Liver (tissue), 8 donors: ENCODE measurements at regions not wholly inside any gene's neighbourhood (a gene's known extent, or its start where the extent isn't known, plus 50 kb on each side); places are given as distances from the start of the nearest gene placed in this dataset.

Experiments used
- DNase-seq: peaks from one replicate; pipeline ENCODE4 v3.0.0-alpha.2; 2017; ENCODE audit warnings: low spot score
- H3K27ac ChIP-seq, 2 donors: one replicate each; pipeline ENCODE4 v1.7.0; 2013; ENCODE audit warnings: inconsistent platforms in 2 of 2, low read length in 2 of 2, control low read depth in 1 of 2, low read depth in 1 of 2, mild to moderate bottlenecking in 1 of 2
- H3K27me3 ChIP-seq, 4 donors: one replicate each; pipeline versions ENCODE4 v1.6.1 to v1.7.0; 2013; ENCODE audit warnings: low read length in 3 of 4, inconsistent platforms in 1 of 4, mild to moderate bottlenecking in 1 of 4, moderate library complexity in 1 of 4; ENCODE audit not compliant: control insufficient read depth in 4 of 4, insufficient read depth in 4 of 4
- H3K36me3 ChIP-seq, 4 donors: one replicate each; pipeline versions ENCODE4 v1.6.1 to v1.7.0; 2013; ENCODE audit warnings: low read length in 3 of 4, mild to moderate bottlenecking in 3 of 4, low read depth in 1 of 4, moderate library complexity in 1 of 4; ENCODE audit not compliant: control insufficient read depth in 4 of 4, insufficient read depth in 3 of 4
- H3K4me1 ChIP-seq, 4 donors: one replicate each; pipeline versions ENCODE4 v1.6.1 to v1.7.0; 2013; ENCODE audit warnings: low read length in 3 of 4, mild to moderate bottlenecking in 3 of 4, moderate library complexity in 1 of 4; ENCODE audit not compliant: control insufficient read depth in 4 of 4, insufficient read depth in 4 of 4
- H3K4me3 ChIP-seq, 3 donors: one replicate each; pipeline versions ENCODE4 v1.6.1 to v1.7.0; 2013; ENCODE audit warnings: low read length in 3 of 3, control low read depth in 1 of 3, low read depth in 1 of 3, mild to moderate bottlenecking in 1 of 3
- H3K9ac ChIP-seq, 2 donors: one replicate each; pipeline ENCODE4 v1.7.0; 2013; ENCODE audit warnings: low read length in 2 of 2, mild to moderate bottlenecking in 2 of 2, moderate library complexity in 2 of 2, control low read depth in 1 of 2, low read depth in 1 of 2
- H3K9me3 ChIP-seq, 4 donors: one replicate each; pipeline versions ENCODE4 v1.6.1 to v1.7.0; 2013; ENCODE audit warnings: low read length in 3 of 4; ENCODE audit not compliant: control insufficient read depth in 4 of 4
- EGR1 ChIP-seq, 2 donors: IDR thresholded peaks; 2 replicates each; pipeline ENCODE4 v1.6.1; 2016 to 2018; ENCODE audit warnings: antibody characterized with exemption in 2 of 2, low read depth in 2 of 2
- FOXA2 ChIP-seq: IDR thresholded peaks from 2 replicates; pipeline ENCODE4 v1.6.1; 2016; ENCODE audit warnings: antibody characterized with exemption
- GABPA ChIP-seq, 2 donors: IDR thresholded peaks in 1 of 2; conservative IDR thresholded peaks in 1 of 2; 2 replicates each; pipeline ENCODE4 v1.6.1; 2016; ENCODE audit warnings: antibody characterized with exemption in 2 of 2, mild to moderate bottlenecking in 1 of 2, moderate library complexity in 1 of 2
- HNF4A ChIP-seq, 2 donors: conservative IDR thresholded peaks; 2 replicates each; pipeline ENCODE4 v1.6.1; 2016; ENCODE audit warnings: antibody characterized with exemption in 2 of 2, mild to moderate bottlenecking in 2 of 2
- HNF4G ChIP-seq: IDR thresholded peaks from 2 replicates; pipeline ENCODE4 v1.6.1; 2016; ENCODE audit warnings: antibody characterized with exemption
- JUND ChIP-seq, 2 donors: IDR thresholded peaks; 2 replicates each; pipeline ENCODE4 v1.6.1; 2016; ENCODE audit warnings: antibody characterized with exemption in 2 of 2
- NR2F2 ChIP-seq: IDR thresholded peaks from 2 replicates; pipeline ENCODE4 v1.6.1; 2016; ENCODE audit warnings: antibody characterized with exemption
- RAD21 ChIP-seq, 2 donors: IDR thresholded peaks; 2 replicates each; pipeline ENCODE4 v1.6.1; 2016; ENCODE audit warnings: antibody characterized with exemption in 2 of 2, mild to moderate bottlenecking in 2 of 2
- TAF1 ChIP-seq: conservative IDR thresholded peaks from 2 replicates; pipeline ENCODE4 v1.6.1; 2016; ENCODE audit warnings: antibody characterized with exemption, mild to moderate bottlenecking
- YY1 ChIP-seq: IDR thresholded peaks from 2 replicates; pipeline ENCODE4 v1.6.1; 2016; ENCODE audit warnings: antibody characterized with exemption, mild to moderate bottlenecking
- WGBS: extraction: QIAGEN DNeasy Blood & Tissue Kit; methylation state at CpG from one replicate; pipeline ENCODE4 v1.1.7; 2013; 5-methylcytosine and 5-hydroxymethylcytosine counted together
- TF ChIP-seq, protein P1 (sequence below): IDR thresholded peaks from 2 replicates; pipeline ENCODE4 v1.6.1; 2016; ENCODE audit warnings: antibody characterized with exemption
- TF ChIP-seq, protein P2 (sequence below): IDR thresholded peaks from 2 replicates; pipeline ENCODE4 v1.6.1; 2016; ENCODE audit warnings: antibody characterized with exemption, mild to moderate bottlenecking
- TF ChIP-seq, protein P3 (sequence below): fragments of 150-350 bp; IDR thresholded peaks from 2 replicates; pipeline ENCODE4 v1.5.1; 2017; ENCODE audit warnings: improper control_type of control experiment, low read depth, low read length; ENCODE audit not compliant: missing input control
- TF ChIP-seq, protein P4 (sequence below): IDR thresholded peaks from 2 replicates; pipeline ENCODE4 v1.6.1; 2016; ENCODE audit warnings: antibody characterized with exemption
- TF ChIP-seq, protein P5 (sequence below): IDR thresholded peaks from 2 replicates; pipeline ENCODE4 v1.6.1; 2016; ENCODE audit warnings: antibody characterized with exemption
- donor health status: healthy.
- donor health status: healthy.
- donor health status: healthy.
- donor health status: healthy.
- donor health status: healthy.

DNA sequence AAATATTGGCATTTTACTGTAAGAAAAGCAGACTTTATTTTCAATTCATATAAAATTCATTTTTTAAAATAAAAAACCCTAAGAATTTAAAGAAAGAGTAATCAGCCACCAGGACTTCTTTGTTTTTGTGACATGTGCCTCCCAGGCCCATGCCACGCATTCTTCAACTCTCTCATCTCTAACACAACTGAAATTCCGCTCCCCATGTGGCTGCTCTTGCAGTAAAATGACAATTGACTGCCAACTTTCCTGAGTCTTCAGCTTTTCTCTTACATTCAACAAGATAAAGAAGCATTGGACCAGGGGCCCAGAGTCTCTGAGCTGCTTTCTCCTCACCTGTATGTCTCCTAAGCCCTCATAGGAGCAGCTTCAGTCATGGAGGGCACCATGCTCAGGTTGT lies 372.1 kb downstream of the UQCRFS1 start:
- 84% methylated on average over 2 of the region's 2 CpGs for WGBS
- H3K4me1 ChIP-seq = no peaks in the 10 kb centered on the region
- H3K27ac ChIP-seq = no peak overlapping the region
- peaks cover 0 to 5% (median 0%) of the 10 kb centered on the region in 4 donors for H3K27me3 ChIP-seq
- TF ChIP-seq, protein P1, sequence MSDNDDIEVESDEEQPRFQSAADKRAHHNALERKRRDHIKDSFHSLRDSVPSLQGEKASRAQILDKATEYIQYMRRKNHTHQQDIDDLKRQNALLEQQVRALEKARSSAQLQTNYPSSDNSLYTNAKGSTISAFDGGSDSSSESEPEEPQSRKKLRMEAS = no peak
- no peak for TF ChIP-seq NR2F2
- TF ChIP-seq RAD21 (IDR thresholded peaks at IDR 0.05) = no peak
- TF ChIP-seq JUND (IDR thresholded peaks at IDR 0.05) = no peak
- TF ChIP-seq, protein P2, sequence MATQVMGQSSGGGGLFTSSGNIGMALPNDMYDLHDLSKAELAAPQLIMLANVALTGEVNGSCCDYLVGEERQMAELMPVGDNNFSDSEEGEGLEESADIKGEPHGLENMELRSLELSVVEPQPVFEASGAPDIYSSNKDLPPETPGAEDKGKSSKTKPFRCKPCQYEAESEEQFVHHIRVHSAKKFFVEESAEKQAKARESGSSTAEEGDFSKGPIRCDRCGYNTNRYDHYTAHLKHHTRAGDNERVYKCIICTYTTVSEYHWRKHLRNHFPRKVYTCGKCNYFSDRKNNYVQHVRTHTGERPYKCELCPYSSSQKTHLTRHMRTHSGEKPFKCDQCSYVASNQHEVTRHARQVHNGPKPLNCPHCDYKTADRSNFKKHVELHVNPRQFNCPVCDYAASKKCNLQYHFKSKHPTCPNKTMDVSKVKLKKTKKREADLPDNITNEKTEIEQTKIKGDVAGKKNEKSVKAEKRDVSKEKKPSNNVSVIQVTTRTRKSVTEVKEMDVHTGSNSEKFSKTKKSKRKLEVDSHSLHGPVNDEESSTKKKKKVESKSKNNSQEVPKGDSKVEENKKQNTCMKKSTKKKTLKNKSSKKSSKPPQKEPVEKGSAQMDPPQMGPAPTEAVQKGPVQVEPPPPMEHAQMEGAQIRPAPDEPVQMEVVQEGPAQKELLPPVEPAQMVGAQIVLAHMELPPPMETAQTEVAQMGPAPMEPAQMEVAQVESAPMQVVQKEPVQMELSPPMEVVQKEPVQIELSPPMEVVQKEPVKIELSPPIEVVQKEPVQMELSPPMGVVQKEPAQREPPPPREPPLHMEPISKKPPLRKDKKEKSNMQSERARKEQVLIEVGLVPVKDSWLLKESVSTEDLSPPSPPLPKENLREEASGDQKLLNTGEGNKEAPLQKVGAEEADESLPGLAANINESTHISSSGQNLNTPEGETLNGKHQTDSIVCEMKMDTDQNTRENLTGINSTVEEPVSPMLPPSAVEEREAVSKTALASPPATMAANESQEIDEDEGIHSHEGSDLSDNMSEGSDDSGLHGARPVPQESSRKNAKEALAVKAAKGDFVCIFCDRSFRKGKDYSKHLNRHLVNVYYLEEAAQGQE = no peak
- no peak for TF ChIP-seq GABPA (IDR thresholded peaks at IDR 0.05 in 1 of 2, conservative IDR thresholded peaks at IDR 0.05 in 1 of 2)
- TF ChIP-seq YY1 = no peak
- no peak for TF ChIP-seq EGR1 (IDR thresholded peaks at IDR 0.05; ENCODE audit: low read depth in 2 of 2)
- TF ChIP-seq, protein P3, sequence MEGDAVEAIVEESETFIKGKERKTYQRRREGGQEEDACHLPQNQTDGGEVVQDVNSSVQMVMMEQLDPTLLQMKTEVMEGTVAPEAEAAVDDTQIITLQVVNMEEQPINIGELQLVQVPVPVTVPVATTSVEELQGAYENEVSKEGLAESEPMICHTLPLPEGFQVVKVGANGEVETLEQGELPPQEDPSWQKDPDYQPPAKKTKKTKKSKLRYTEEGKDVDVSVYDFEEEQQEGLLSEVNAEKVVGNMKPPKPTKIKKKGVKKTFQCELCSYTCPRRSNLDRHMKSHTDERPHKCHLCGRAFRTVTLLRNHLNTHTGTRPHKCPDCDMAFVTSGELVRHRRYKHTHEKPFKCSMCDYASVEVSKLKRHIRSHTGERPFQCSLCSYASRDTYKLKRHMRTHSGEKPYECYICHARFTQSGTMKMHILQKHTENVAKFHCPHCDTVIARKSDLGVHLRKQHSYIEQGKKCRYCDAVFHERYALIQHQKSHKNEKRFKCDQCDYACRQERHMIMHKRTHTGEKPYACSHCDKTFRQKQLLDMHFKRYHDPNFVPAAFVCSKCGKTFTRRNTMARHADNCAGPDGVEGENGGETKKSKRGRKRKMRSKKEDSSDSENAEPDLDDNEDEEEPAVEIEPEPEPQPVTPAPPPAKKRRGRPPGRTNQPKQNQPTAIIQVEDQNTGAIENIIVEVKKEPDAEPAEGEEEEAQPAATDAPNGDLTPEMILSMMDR = no peak
- no peak for TF ChIP-seq HNF4G
- TF ChIP-seq, protein P4, sequence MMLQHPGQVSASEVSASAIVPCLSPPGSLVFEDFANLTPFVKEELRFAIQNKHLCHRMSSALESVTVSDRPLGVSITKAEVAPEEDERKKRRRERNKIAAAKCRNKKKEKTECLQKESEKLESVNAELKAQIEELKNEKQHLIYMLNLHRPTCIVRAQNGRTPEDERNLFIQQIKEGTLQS = no peak
- no peak for TF ChIP-seq FOXA2
- TF ChIP-seq, protein P5, sequence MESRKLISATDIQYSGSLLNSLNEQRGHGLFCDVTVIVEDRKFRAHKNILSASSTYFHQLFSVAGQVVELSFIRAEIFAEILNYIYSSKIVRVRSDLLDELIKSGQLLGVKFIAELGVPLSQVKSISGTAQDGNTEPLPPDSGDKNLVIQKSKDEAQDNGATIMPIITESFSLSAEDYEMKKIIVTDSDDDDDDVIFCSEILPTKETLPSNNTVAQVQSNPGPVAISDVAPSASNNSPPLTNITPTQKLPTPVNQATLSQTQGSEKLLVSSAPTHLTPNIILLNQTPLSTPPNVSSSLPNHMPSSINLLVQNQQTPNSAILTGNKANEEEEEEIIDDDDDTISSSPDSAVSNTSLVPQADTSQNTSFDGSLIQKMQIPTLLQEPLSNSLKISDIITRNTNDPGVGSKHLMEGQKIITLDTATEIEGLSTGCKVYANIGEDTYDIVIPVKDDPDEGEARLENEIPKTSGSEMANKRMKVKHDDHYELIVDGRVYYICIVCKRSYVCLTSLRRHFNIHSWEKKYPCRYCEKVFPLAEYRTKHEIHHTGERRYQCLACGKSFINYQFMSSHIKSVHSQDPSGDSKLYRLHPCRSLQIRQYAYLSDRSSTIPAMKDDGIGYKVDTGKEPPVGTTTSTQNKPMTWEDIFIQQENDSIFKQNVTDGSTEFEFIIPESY = no peak
- TF ChIP-seq HNF4A (conservative IDR thresholded peaks at IDR 0.05) = no peak
- TF ChIP-seq TAF1 = no peak
- no peak for DNase-seq
- H3K9me3 ChIP-seq = no peaks in the 10 kb centered on the region
- H3K9ac ChIP-seq = no peak overlapping the region
- H3K36me3 ChIP-seq = no peaks in the 10 kb centered on the region
- H3K4me3 ChIP-seq = no peak overlapping the region

DNA sequence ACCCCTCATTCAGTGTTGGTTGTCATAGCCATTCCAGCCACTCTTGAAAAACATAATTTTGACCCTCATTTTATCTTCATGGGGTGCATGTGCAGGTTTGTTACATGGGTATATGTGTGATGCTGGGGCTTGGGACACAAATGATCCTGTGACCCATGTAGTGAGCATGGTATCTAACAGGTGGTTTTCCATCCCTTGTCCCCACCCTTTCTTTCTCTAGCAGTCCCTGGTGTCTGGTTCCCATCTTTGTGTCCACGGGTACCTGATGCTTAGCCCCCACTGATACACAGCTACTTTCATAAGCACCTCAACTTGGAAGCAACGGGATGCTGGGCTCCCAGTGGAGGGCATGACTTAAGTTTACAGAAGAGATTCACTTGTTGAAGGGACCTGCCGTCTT lies 373.5 kb downstream of the UQCRFS1 start:
- Histone ChIP-seq H3K9ac (no peak overlapping the region), H3K4me1 (no peaks in the 10 kb centered on the region), H3K27me3 (peaks cover 0 to 5% (median 0%) of the 10 kb centered on the region in 4 donors), H3K4me3 (no peak overlapping the region), H3K27ac (no peak overlapping the region), H3K36me3 (no peaks in the 10 kb centered on the region), H3K9me3 (no peaks in the 10 kb centered on the region)
- TF ChIP-seq TAF1 = no peak
- TF ChIP-seq, protein P4 = no peak
- WGBS = 68% methylated on average over 3 of the region's 3 CpGs
- no peak for DNase-seq
